CD4-positive, alpha-beta T cell (primary cell): ENCODE measurements at regions not wholly inside any gene's neighbourhood (a gene's known extent, or its start where the extent isn't known, plus 50 kb on each side); places are given as distances from the start of the nearest gene placed in this dataset.
"Not testable (repeated sequence)": the region's sequence is repeated elsewhere in the genome, so short reads cannot be mapped to it uniquely, and the experiment has no call there.

Experiments
- ATAC-seq: fragments of 200-7000 bp; cut with Tn5 transposase; one replicate; pipeline ENCODE4 v1.10.0; 2022; ENCODE audit warnings: mild to moderate bottlenecking; ENCODE audit not compliant: poor library complexity
- CTCF ChIA-PET: fragments of 350-600 bp; sonication (Branson Sonifier 250); formaldehyde crosslinking; loops from one replicate; lab custom pipeline; 2021; ENCODE audit warnings: antibody characterized with exemption, inconsistent platforms; lab: Charles Lee
- POLR2A ChIA-PET: fragments of 350-600 bp; sonication (Branson Sonifier 250); formaldehyde crosslinking; loops from one replicate; lab custom pipeline; 2021; ENCODE audit warnings: antibody characterized with exemption, inconsistent platforms; lab: Charles Lee
- DNase-seq, 14 experiments: peaks; one replicate each; pipeline ENCODE4 v3.0.0-alpha.2; 2013 to 2020; ENCODE audit warnings: mixed read lengths in 2 of 14
- H3K27ac ChIP-seq, 2 donors: one replicate each; pipeline versions ENCODE4 v1.5.1 to v1.7.0; 2013; ENCODE audit warnings: low read length in 2 of 2, low read depth in 1 of 2, mild to moderate bottlenecking in 1 of 2
- H3K27me3 ChIP-seq, 2 experiments: 1 replicate in 1 of 2; 2 replicates in 1 of 2; pipeline versions ENCODE4 v1.6.1 to v1.7.0; 2013; ENCODE audit warnings: low read length in 2 of 2, control low read depth in 1 of 2, mild to moderate bottlenecking in 1 of 2, moderate library complexity in 1 of 2; ENCODE audit not compliant: insufficient read depth in 2 of 2, control insufficient read depth in 1 of 2
- H3K36me3 ChIP-seq: one replicate; pipeline ENCODE4 v1.6.1; 2013; ENCODE audit warnings: low read length, control low read depth; ENCODE audit not compliant: insufficient read depth
- H3K4me1 ChIP-seq: one replicate; pipeline ENCODE4 v1.6.1; 2013; ENCODE audit warnings: low read length, control low read depth; ENCODE audit not compliant: insufficient read depth
- H3K4me3 ChIP-seq: one replicate; pipeline ENCODE4 v1.5.1; 2013; ENCODE audit warnings: mild to moderate bottlenecking, low read length, moderate library complexity
- H3K9me3 ChIP-seq, 2 experiments: 1 replicate in 1 of 2; 2 replicates in 1 of 2; pipeline versions ENCODE4 v1.6.1 to v1.7.0; 2013; ENCODE audit warnings: low read length in 2 of 2, mild to moderate bottlenecking in 2 of 2, control low read depth in 1 of 2, moderate library complexity in 1 of 2; ENCODE audit not compliant: control insufficient read depth in 1 of 2, insufficient read depth in 1 of 2
- H3K27ac Mint-ChIP-seq: one replicate; pipeline ENCODE4 v1.8.0; 2020; ENCODE audit warnings: mixed read lengths
- H3K27me3 Mint-ChIP-seq: one replicate; pipeline ENCODE4 v1.8.0; 2021; ENCODE audit warnings: mixed read lengths
- H3K36me3 Mint-ChIP-seq: one replicate; pipeline ENCODE4 v1.8.0; 2021; ENCODE audit warnings: low read depth, mixed read lengths
- H3K4me1 Mint-ChIP-seq: one replicate; pipeline ENCODE4 v1.8.0; 2021; ENCODE audit warnings: low read depth, mixed read lengths
- H3K4me3 Mint-ChIP-seq: one replicate; pipeline ENCODE4 v1.8.0; 2020; ENCODE audit warnings: mild to moderate bottlenecking, mixed read lengths
- H3K9me3 Mint-ChIP-seq: one replicate; pipeline ENCODE4 v1.8.0; 2020; ENCODE audit warnings: mixed read lengths
- CTCF ChIP-seq: fragments of 200-600 bp; IDR thresholded peaks from one replicate; pipeline ENCODE4 v1.8.0; 2022; ENCODE audit warnings: antibody characterized with exemption, mild to moderate bottlenecking
- intact Hi-C, 2 experiments: fragments of 100-400 bp; cut with DNase I in 1 of 2; cut with micrococcal nuclease in 1 of 2; formaldehyde crosslinking; loops; one replicate each; pipeline versions ENCODE4 v1.15.1 to v1.9.0; 2023 to 2025; cut with DNase I, micrococcal nuclease

- no peak for ATAC-seq
Observed at GRCh38 chr2:175414882-175415487, 233.5 kb upstream of the ATP5MC3 start.

GRCh38 chr2:175414191-175414881 is 232.8 kb upstream of the ATP5MC3 start:
- Mint-ChIP-seq H3K4me1 (no peaks in the 10 kb centered on the region), H3K27me3 (peaks cover 24% of the 10 kb centered on the region), H3K36me3 (no peaks in the 10 kb centered on the region), H3K9me3 (no peaks in the 10 kb centered on the region), H3K4me3 (no peak overlapping the region), H3K27ac (no peak overlapping the region)
- DNase-seq (no peak), ATAC-seq (no peak)
- intact Hi-C loops: no loop called here
- TF ChIP-seq CTCF: no peak
- CTCF ChIA-PET: no interaction called here
- H3K27ac ChIP-seq: no peak overlapping the region
- no peaks in the 10 kb centered on the region for H3K9me3 ChIP-seq
- no peaks in the 10 kb centered on the region for H3K36me3 ChIP-seq
- H3K4me1 ChIP-seq: no peaks in the 10 kb centered on the region
- H3K27me3 ChIP-seq: no peaks in the 10 kb centered on the region
- no peak overlapping the region for H3K4me3 ChIP-seq
- POLR2A ChIA-PET: no interaction called here

More at GRCh38 chr2:175414882-175415487, 233.5 kb upstream of the ATP5MC3 start:
- intact Hi-C loops: no loop called here
- Mint-ChIP-seq H3K9me3 (no peaks in the 10 kb centered on the region), H3K4me1 (no peaks in the 10 kb centered on the region), H3K27ac (no peak overlapping the region), H3K4me3 (no peak overlapping the region), H3K27me3 (peaks cover 24% of the 10 kb centered on the region), H3K36me3 (no peaks in the 10 kb centered on the region)
- ChIA-PET POLR2A (no interaction called here), CTCF (no interaction called here)
- Histone ChIP-seq H3K27ac (no peak overlapping the region), H3K36me3 (no peaks in the 10 kb centered on the region), H3K9me3 (no peaks in the 10 kb centered on the region), H3K27me3 (no peaks in the 10 kb centered on the region), H3K4me3 (no peak overlapping the region), H3K4me1 (no peaks in the 10 kb centered on the region)
- peak in 2 of 14 experiments; percentile 20 for DNase-seq
- TF ChIP-seq CTCF: peak; percentile 20

- H3K4me1 Mint-ChIP-seq, H3K36me3 ChIP-seq, POLR2A ChIA-PET, ATAC-seq, CTCF ChIA-PET, H3K9me3 ChIP-seq, DNase-seq, H3K27ac ChIP-seq, intact Hi-C loops, H3K4me3 Mint-ChIP-seq, H3K9me3 Mint-ChIP-seq, H3K27ac Mint-ChIP-seq, H3K27me3 ChIP-seq, H3K36me3 Mint-ChIP-seq, H3K4me1 ChIP-seq, H3K4me3 ChIP-seq: not testable (repeated sequence)
- H3K27me3 Mint-ChIP-seq: peaks cover 20% of the 10 kb centered on the region
Observed at GRCh38 chr2:175410941-175411340, 229.4 kb upstream of the ATP5MC3 start.
